ENCODE measurements at regions not wholly inside any gene's neighbourhood (a gene's known extent, or its start where the extent isn't known, plus 50 kb on each side); places are given as distances from the start of the nearest gene placed in this dataset.

DNA sequence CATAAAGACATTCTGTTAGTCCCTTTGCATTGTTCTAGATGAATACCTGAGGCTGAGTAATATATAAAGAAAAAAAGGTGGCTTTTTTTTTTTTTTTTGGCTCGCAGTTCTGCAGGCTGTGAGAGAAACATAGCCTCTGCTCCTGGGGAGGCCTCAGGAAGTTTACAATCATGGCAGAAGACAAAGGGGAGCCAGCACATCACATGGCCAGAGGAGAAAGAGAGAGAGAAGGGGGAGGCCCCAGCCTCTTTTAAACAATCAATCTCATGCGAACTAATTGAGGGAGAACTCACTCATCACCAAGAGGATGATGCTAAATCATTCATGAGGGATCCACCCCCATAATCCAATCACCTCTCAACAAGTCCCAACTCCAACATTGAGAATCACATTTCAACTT lies 364.0 kb upstream of the EPHA5 start:
- 41 to 59% (median 57%) methylated on average over 2 of the region's 2 CpGs for WGBS, 5 donors
- TF ChIP-seq POLR2A (IDR thresholded peaks at IDR 0.05) (no peak), POLR2AphosphoS5 (IDR thresholded peaks at IDR 0.05) (no peak)
- TF ChIP-seq, protein P1, sequence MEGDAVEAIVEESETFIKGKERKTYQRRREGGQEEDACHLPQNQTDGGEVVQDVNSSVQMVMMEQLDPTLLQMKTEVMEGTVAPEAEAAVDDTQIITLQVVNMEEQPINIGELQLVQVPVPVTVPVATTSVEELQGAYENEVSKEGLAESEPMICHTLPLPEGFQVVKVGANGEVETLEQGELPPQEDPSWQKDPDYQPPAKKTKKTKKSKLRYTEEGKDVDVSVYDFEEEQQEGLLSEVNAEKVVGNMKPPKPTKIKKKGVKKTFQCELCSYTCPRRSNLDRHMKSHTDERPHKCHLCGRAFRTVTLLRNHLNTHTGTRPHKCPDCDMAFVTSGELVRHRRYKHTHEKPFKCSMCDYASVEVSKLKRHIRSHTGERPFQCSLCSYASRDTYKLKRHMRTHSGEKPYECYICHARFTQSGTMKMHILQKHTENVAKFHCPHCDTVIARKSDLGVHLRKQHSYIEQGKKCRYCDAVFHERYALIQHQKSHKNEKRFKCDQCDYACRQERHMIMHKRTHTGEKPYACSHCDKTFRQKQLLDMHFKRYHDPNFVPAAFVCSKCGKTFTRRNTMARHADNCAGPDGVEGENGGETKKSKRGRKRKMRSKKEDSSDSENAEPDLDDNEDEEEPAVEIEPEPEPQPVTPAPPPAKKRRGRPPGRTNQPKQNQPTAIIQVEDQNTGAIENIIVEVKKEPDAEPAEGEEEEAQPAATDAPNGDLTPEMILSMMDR (IDR thresholded peaks at IDR 0.05 in 8 of 11, conservative IDR thresholded peaks at IDR 0.05 in 3 of 11), result no peak

DNA sequence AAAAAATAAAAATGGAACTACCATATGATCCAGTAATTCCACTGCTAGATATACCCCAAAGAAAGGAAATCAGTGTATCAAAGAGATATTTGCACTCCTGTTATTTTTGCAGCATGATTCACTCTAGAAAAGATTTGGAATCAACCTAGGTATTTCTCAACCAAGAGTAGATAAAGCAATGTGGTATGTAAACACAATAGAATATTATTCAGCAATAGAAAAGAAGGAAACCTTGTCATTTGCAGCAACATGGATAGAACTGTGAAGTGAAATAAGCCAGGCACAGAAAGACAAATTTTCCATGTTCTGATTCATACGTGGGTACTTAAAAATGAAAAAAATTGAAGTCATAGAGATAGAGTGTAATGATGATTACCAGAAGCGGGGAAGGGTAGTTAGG lies 362.3 kb upstream of the EPHA5 start:
- DNase-seq, result no peak
- no peak overlapping the region for H3K27ac ChIP-seq
- H3K9me3 ChIP-seq, result peaks cover 0 to 12% (median 4%) of the 10 kb centered on the region in 8 donors
- TF ChIP-seq POLR2AphosphoS5 (IDR thresholded peaks at IDR 0.05) (no peak), POLR2A (IDR thresholded peaks at IDR 0.05) (no peak)
- TF ChIP-seq, protein P1 (IDR thresholded peaks at IDR 0.05 in 8 of 11, conservative IDR thresholded peaks at IDR 0.05 in 3 of 11), result no peak
- no peaks in the 10 kb centered on the region for H3K36me3 ChIP-seq
- 41 to 87% (median 74%) methylated on average over 2 of the region's 2 CpGs for WGBS, 5 donors
- no peaks in the 10 kb centered on the region for H3K4me1 ChIP-seq
- no peak overlapping the region for H3K4me3 ChIP-seq
- intact Hi-C loops (cut with DNase I; ENCODE audit: low total_unique reads), result no loop called here
- H3K27me3 ChIP-seq (replicated peaks in 1 of 7), result no peaks in the 10 kb centered on the region

More for the DNA sequence above, 364.0 kb upstream of the EPHA5 start:
- no peaks in the 10 kb centered on the region for H3K36me3 ChIP-seq
- H3K27me3 ChIP-seq (replicated peaks in 1 of 7), result no peaks in the 10 kb centered on the region
- intact Hi-C loops (cut with DNase I; ENCODE audit: low total_unique reads), result no loop called here
- no peaks in the 10 kb centered on the region for H3K4me1 ChIP-seq
- no peak for DNase-seq
- no peak overlapping the region for H3K4me3 ChIP-seq
- no peak overlapping the region for H3K27ac ChIP-seq
- peaks cover 0 to 12% (median 4%) of the 10 kb centered on the region in 8 donors for H3K9me3 ChIP-seq

DNA sequence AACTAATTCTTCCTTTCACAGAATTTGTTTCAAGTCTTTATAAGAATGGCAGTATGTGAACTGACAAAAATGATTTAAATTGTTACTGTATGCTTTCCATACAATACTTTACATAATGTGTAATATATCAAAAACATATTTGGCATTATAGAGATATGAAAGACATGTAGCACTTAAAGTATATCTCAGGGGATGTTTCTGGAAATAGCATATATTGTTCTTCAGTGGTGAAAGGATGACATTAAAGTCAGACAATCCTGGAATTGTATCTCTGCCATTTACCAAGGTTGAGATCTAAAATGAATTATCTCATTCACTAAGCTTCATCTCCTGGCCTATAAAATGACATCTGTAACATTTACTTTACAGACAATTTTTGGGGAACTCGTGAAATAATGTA lies 358.4 kb upstream of the EPHA5 start:
- Histone ChIP-seq H3K27ac (no peak overlapping the region), H3K36me3 (no peaks in the 10 kb centered on the region), H3K9me3 (peaks cover 0 to 25% (median 14%) of the 10 kb centered on the region in 8 donors), H3K4me1 (no peaks in the 10 kb centered on the region), H3K4me3 (no peak overlapping the region), H3K27me3 (replicated peaks in 1 of 7) (no peaks in the 10 kb centered on the region)
- DNase-seq, result no peak
- 67 to 90% (median 81%) methylated on average over 1 of the region's 1 CpG for WGBS, 5 donors
- intact Hi-C loops (cut with DNase I; ENCODE audit: low total_unique reads), result no loop called here
- no peak for TF ChIP-seq POLR2A (IDR thresholded peaks at IDR 0.05)
- TF ChIP-seq, protein P1 (IDR thresholded peaks at IDR 0.05 in 8 of 11, conservative IDR thresholded peaks at IDR 0.05 in 3 of 11), result no peak
- TF ChIP-seq POLR2AphosphoS5 (IDR thresholded peaks at IDR 0.05), result no peak

DNA sequence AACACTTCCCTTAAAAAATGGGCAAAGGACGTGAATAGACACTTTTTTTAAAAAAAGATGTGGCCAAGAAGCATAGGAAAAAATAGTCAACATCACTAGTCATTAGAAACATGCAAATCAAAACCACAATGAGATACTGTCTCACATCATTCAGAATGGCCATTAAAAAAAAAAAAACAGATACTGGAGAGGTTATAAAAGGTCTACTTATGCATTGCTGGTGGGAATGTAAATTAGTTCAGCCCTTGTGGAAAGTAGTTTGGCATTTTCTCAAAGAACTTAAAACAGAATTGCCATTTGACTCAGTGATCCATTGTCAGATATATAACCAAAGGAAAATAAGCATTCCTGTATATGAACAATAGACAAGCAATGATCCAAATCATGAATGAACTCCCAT lies 352.8 kb upstream of the EPHA5 start:
- peaks cover 0 to 48% (median 16%) of the 10 kb centered on the region in 8 donors for H3K9me3 ChIP-seq
- H3K36me3 ChIP-seq, result no peaks in the 10 kb centered on the region
- TF ChIP-seq, protein P1 (IDR thresholded peaks at IDR 0.05 in 8 of 11, conservative IDR thresholded peaks at IDR 0.05 in 3 of 11), result no peak
- no peak for TF ChIP-seq POLR2A (IDR thresholded peaks at IDR 0.05)
- DNase-seq, result no peak
- intact Hi-C loops (cut with DNase I; ENCODE audit: low total_unique reads), result no loop called here
- H3K27me3 ChIP-seq (replicated peaks in 1 of 7), result no peaks in the 10 kb centered on the region
- no peak overlapping the region for H3K4me3 ChIP-seq
- 36 to 54% (median 39%) methylated on average over 1 of the region's 1 CpG for WGBS, 5 donors
- no peaks in the 10 kb centered on the region for H3K4me1 ChIP-seq
- no peak overlapping the region for H3K27ac ChIP-seq
